Naive thymus-derived CD8-positive, alpha-beta T cell (primary cell): ENCODE measurements at regions not wholly inside any gene's neighbourhood (a gene's known extent, or its start where the extent isn't known, plus 50 kb on each side); places are given as distances from the start of the nearest gene placed in this dataset.
A peak's percentile ranks its signal among the peaks of the same experiment; 100 is the strongest.

Experiments used
- ATAC-seq, 2 donors: fragments of 150-1000 bp; cut with Tn5 transposase in 1 of 2; sonication (Bioruptor Pico), chemical (Tn5 transposase) in 1 of 2; 1 replicate in 1 of 2; 2 replicates in 1 of 2; pipeline ENCODE4 v1.10.0; 2021; ENCODE audit warnings: mild to moderate bottlenecking in 2 of 2, moderate library complexity in 2 of 2
- POLR2A ChIA-PET: fragments of 350-600 bp; sonication (Branson Sonifier 250); formaldehyde crosslinking; loops from one replicate; lab custom pipeline; 2021; ENCODE audit warnings: antibody characterized with exemption; lab: Charles Lee
- DNase-seq, 10 donors: peaks; one replicate each; pipeline versions ENCODE4 v3.0.0 to v3.0.0-alpha.2; 2020 to 2022
- H3K27ac Mint-ChIP-seq, 10 donors: one replicate each; pipeline ENCODE4 v1.8.0; 2020 to 2022; ENCODE audit warnings: mild to moderate bottlenecking in 10 of 10, mixed read lengths in 10 of 10, moderate library complexity in 4 of 10, inconsistent platforms in 1 of 10
- H3K27me3 Mint-ChIP-seq, 5 donors: one replicate each; pipeline ENCODE4 v1.8.0; 2021 to 2022; ENCODE audit warnings: mixed read lengths in 5 of 5
- H3K36me3 Mint-ChIP-seq, 3 donors: one replicate each; pipeline ENCODE4 v1.8.0; 2020 to 2022; ENCODE audit warnings: mixed read lengths in 3 of 3, mild to moderate bottlenecking in 2 of 3, inconsistent platforms in 1 of 3
- H3K4me1 Mint-ChIP-seq, 4 donors: one replicate each; pipeline ENCODE4 v1.8.0; 2021 to 2022; ENCODE audit warnings: mixed read lengths in 4 of 4
- H3K4me3 Mint-ChIP-seq, 10 donors: one replicate each; pipeline ENCODE4 v1.8.0; 2020 to 2022; ENCODE audit warnings: mild to moderate bottlenecking in 10 of 10, mixed read lengths in 10 of 10, moderate library complexity in 6 of 10, inconsistent platforms in 1 of 10
- H3K9me3 Mint-ChIP-seq, 9 donors: one replicate each; pipeline ENCODE4 v1.8.0; 2020 to 2022; ENCODE audit warnings: mixed read lengths in 9 of 9, mild to moderate bottlenecking in 3 of 9, inconsistent platforms in 1 of 9, moderate library complexity in 1 of 9

DNA sequence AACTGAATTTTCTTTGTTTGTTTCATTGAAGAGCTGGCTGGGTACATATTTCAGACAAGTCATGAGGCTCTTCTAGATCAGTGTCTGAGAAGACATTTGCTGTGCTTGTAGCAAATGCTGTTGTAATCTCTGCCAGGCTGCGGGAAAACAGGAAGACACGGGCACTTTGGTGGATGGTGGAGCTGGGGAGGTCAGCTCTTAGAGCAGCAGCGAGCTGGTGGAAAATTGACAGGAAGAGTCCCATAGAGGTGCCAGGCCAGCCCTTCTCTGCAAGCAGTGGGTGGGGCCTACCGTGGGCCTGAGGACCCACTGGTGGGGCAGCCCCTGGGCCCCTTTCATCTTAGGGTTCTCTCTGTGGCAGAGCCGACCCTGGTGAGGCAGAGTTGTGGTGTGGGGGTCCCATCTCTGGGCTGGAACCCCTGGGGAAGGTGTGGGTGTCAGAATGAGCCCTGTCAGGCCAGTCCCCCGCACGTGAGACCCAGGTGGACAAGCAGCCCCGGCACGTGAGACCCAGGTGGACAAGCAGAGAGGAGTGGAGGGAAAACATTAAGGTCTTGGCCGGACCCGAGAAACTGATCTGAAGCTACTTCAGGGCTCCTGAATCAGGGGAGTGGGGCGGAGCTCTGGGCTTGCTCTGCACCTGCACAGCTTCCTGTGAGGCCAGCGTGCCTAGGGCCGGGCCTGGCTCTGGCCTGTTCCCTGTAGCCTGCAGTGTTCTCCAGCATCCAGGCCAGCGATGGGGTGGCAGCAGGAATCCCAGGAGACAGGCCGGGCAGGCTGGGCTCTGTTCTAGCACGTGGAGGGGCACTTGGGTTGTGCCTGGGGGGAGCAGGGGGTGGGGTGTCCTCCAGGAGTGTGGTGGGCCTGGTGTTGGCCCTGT is 273.5 kb upstream of the HDAC4 start:
- ATAC-seq: no peak
- POLR2A ChIA-PET: no interaction called here
- Mint-ChIP-seq H3K4me1 (no peaks in the 10 kb centered on the region), H3K9me3 (no peaks in the 10 kb centered on the region), H3K27ac (no peak overlapping the region), H3K36me3 (no peaks in the 10 kb centered on the region), H3K4me3 (no peak overlapping the region), H3K27me3 (peaks cover 0 to 11% (median 2%) of the 10 kb centered on the region in 5 donors)
- DNase-seq: no peak

DNA sequence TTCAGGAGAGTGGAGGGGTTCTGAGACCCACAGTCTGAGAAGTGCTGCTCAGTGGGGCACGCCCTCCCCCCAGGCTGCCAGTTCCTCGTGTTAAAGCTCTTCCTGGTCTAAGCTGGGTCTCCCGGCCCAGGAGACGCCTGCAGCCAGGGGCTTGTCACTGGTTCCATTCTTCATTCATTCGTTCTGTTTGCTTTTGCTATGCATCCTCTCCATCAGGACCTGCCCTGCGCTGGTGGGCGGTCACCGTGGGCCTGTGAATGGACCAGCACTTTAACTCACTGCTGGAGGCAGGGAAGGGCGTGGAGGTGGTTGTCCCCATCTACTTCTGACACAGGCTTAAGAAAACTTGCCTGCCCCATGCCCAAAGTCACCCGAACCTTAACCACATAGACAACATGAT is 272.8 kb upstream of the HDAC4 start:
- POLR2A ChIA-PET: no interaction called here
- no peak overlapping the region for H3K4me3 Mint-ChIP-seq

DNA sequence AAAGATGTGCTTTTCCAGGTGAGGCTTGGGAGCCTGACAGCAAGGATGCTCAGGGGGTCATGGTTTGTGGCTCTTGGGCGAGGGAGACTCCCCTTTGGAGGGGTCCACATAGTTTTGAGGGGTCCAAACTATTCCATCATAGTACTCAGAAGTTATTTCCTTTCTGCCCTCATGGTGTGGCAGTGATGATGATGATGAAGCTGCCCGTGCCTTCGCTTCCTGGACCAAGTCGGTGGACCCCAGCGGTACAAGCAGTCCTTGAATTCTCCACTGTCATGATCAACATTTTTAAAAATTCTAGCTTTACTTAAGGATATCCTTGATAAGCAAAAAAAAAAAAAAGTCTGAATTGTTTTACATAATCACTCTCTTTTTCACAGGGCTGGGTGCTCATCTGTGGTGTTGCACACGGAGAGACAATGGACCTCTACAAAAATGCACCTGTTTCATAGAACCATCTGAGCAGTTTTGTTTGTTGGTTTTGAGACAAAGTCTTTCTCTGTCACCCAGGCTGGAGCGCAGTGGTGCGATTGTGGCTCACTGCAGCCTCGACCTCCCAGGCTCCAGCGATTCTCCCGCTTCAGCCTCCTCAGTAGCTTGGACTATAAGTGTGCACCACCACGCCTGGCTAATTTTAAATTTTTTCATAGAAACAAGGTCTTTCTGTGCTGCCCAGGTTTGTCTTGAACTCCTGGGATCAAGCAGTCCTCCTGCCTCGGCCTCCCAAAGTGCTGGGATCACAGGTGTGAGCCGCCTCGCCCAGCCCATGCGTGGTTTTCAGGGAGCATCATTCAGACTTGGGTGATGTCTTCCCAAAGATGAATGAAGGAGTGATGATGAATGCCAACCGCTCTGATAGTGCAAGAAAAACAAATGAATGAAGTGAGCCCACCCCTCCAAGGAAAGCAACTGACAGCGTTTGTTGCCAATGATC is 271.4 kb upstream of the HDAC4 start:
- POLR2A ChIA-PET: no interaction called here

More for the DNA sequence above, 272.8 kb upstream of the HDAC4 start:
- Mint-ChIP-seq H3K36me3 (no peaks in the 10 kb centered on the region), H3K27me3 (peaks cover 0 to 4% (median 0%) of the 10 kb centered on the region in 5 donors), H3K27ac (no peak overlapping the region), H3K4me1 (no peaks in the 10 kb centered on the region), H3K9me3 (no peaks in the 10 kb centered on the region)
- ATAC-seq (no peak), DNase-seq (no peak)

DNA sequence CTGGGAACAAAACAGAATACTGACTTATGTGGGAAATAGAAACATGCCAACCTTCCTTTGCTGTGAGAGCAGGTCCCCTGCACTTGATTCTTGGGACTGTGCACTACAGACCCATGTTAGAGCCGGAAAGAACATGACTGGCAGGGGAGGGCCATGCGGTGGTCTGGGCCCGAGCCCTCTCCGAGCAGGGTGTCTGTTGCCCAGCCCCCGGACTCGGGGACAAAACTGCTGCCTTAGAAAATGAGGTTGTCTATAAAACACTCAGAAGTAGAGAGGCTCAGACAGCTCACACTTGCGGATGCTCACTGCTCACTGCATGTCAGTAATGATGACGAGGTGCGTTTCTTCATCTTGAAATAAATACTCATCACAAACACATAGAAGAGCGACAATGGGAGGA is 270.7 kb upstream of the HDAC4 start:
- Mint-ChIP-seq H3K36me3 (no peaks in the 10 kb centered on the region), H3K9me3 (no peaks in the 10 kb centered on the region), H3K4me1 (no peaks in the 10 kb centered on the region), H3K27ac (no peak overlapping the region), H3K4me3 (no peak overlapping the region), H3K27me3 (no peaks in the 10 kb centered on the region)
- POLR2A ChIA-PET: no interaction called here
- DNase-seq (no peak), ATAC-seq (no peak)

More for the DNA sequence above, 271.4 kb upstream of the HDAC4 start:
- H3K4me3 Mint-ChIP-seq: no peak overlapping the region
- no peaks in the 10 kb centered on the region for H3K36me3 Mint-ChIP-seq
- DNase-seq (no peak), ATAC-seq (no peak)
- H3K4me1 Mint-ChIP-seq: no peaks in the 10 kb centered on the region
- peak overlapping the region in 1 of 10 donors; percentile 29 for H3K27ac Mint-ChIP-seq
- H3K9me3 Mint-ChIP-seq: no peaks in the 10 kb centered on the region
- H3K27me3 Mint-ChIP-seq: no peaks in the 10 kb centered on the region

DNA sequence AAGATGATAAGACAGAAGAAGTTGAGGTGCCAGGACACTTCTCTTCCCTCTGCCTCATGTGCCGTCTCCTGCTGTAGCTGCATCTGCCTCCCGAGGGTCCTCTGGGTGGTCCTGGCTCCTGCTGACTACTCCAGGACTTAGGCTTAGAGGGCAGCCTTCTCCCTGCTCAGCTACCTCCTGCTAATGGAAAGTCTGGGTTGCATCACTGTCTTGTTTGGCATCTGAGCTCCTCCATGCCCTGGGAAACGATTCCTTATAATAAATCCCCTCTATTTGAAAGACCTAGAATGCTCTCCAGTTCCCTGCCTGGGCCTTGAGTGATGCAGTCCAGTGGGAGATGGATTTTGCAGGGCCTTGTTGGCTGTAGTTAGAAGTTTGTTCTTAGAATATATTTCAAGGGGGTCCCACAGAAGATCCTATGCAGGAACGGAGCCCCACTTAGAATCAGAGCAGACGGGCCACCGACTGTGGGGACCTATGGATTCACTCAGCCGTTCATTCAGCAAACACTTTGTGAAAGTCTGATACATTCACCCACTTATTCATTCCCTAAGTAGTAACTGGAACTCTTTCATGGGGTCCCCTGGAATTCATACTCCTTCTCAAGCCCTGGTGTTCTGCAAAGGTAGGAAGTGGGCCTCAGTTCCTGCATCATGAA is 269.8 kb upstream of the HDAC4 start:
- Mint-ChIP-seq H3K4me1 (no peaks in the 10 kb centered on the region), H3K27me3 (no peaks in the 10 kb centered on the region), H3K27ac (no peak overlapping the region), H3K36me3 (no peaks in the 10 kb centered on the region), H3K4me3 (no peak overlapping the region), H3K9me3 (no peaks in the 10 kb centered on the region)
- ATAC-seq (no peak), DNase-seq (no peak)
- POLR2A ChIA-PET: no interaction called here

DNA sequence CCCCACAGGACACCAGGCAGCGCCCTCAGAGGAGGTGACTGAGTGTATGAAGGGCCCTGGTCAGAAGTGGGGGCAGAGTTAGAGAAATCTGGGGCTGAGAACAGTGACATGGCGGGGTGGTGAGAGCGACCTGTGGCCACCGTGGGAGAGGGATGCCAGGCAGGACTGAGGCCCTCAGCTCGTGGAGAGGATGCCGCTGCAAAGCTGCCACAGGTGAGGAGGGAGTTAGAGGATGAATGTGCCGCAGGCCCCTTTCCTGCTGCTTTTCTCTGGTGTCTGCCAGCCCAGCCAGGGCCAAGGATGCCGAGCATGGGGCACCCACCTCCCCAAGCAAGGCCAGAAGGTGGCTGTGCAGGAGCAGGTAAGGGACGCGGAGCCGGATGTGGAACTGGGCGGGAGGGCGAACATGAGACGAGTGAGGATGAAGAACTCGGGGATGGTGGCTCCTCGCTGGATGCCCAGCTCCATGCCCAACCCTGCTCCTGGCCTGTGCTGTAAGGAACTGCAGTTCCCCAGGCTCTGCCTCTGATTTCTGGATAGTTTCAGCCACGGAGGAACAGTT is 269.2 kb upstream of the HDAC4 start:
- Mint-ChIP-seq H3K4me1 (no peaks in the 10 kb centered on the region), H3K4me3 (no peak overlapping the region), H3K36me3 (no peaks in the 10 kb centered on the region), H3K9me3 (no peaks in the 10 kb centered on the region), H3K27ac (peak overlapping the region in 1 of 10 donors; percentile 21), H3K27me3 (no peaks in the 10 kb centered on the region)
- DNase-seq (no peak), ATAC-seq (no peak)
- POLR2A ChIA-PET: no interaction called here

DNA sequence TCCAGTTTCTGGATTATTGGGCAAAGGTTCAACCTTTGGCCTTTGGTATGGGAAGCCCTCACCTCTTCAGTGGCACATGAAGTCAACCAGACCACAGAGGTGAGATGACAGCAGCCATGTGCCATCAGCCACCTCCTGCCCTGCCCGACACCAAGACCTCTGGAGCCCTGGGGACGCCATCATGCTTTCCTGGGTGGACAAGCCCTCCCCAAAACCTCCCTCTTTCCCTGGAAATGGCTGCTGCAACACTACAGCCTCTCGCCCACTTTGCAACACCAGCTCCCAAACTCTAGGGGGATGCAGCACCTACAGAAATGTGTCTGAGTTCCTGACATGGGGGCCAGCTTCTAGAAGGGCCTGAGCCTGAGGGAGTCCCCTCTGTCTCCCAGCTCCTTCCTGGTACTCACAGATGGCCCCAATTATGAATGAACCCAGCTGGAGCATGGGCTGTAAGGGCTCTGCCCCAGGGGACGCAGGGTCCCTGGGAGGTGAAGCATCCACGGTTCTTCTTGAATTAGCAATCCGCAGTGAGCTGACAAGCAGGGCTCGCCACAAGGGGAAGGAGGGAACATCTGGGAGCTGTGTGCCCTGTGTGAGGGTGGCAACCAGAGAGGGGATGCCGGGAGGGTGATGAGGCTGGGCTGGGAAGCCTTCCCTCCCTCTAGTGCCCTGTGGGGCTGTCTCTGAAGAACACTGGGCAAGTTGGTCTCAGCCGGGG is 268.5 kb upstream of the HDAC4 start:
- POLR2A ChIA-PET: no interaction called here
- Mint-ChIP-seq H3K4me1 (no peaks in the 10 kb centered on the region), H3K4me3 (no peak overlapping the region), H3K9me3 (no peaks in the 10 kb centered on the region), H3K36me3 (no peaks in the 10 kb centered on the region), H3K27ac (peak overlapping the region in 1 of 10 donors; percentile 59), H3K27me3 (no peaks in the 10 kb centered on the region)
- ATAC-seq (no peak), DNase-seq (no peak)

DNA sequence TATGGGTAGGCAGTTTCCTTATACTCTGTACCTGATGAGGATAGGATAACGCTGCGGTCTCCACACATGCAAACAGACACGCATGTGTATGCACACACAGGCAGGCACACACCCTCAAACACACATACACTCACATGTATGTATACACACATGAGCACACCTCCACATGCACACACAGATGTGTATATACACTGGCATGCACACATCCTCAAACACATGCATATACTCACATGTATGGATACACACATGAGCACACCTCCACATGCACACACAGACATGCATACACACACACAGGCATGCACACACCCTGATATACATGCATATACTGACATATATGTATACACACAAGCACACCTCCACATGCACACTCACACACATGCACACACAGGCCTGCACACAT is 267.8 kb upstream of the HDAC4 start:
- POLR2A ChIA-PET: no interaction called here
- Mint-ChIP-seq H3K27me3 (peaks cover 0 to 4% (median 0%) of the 10 kb centered on the region in 5 donors), H3K9me3 (no peaks in the 10 kb centered on the region), H3K27ac (no peak overlapping the region), H3K4me1 (no peaks in the 10 kb centered on the region), H3K36me3 (no peaks in the 10 kb centered on the region), H3K4me3 (no peak overlapping the region)
- DNase-seq: no peak
- ATAC-seq: no peak

DNA sequence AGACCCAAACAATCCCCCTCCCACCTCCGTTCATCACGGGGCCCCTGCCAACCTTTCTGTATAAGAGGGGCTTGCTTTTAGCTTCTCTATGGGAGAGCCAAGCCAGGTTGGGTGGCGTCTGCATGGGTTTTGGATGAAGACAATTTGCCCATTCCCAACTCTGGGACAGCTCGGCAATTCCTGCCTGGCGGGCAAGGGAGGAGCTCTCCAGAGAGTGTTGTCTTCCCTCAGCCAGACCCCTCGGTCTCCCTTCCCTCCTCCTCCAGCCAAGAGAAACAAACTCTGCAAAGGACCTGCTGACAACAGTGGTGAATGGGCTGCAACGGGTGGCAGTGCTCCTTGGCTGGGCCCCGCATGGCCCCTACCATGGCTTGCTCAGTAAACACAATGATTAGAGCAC is 267.2 kb upstream of the HDAC4 start:
- no peak overlapping the region for H3K4me3 Mint-ChIP-seq
- DNase-seq (no peak), ATAC-seq (no peak)
- peak overlapping the region in 1 of 10 donors; percentile 22 for H3K27ac Mint-ChIP-seq
- H3K9me3 Mint-ChIP-seq: no peaks in the 10 kb centered on the region
- POLR2A ChIA-PET: no interaction called here
- H3K36me3 Mint-ChIP-seq: no peaks in the 10 kb centered on the region
- H3K27me3 Mint-ChIP-seq: peaks cover 0 to 10% (median 4%) of the 10 kb centered on the region in 5 donors
- no peaks in the 10 kb centered on the region for H3K4me1 Mint-ChIP-seq

DNA sequence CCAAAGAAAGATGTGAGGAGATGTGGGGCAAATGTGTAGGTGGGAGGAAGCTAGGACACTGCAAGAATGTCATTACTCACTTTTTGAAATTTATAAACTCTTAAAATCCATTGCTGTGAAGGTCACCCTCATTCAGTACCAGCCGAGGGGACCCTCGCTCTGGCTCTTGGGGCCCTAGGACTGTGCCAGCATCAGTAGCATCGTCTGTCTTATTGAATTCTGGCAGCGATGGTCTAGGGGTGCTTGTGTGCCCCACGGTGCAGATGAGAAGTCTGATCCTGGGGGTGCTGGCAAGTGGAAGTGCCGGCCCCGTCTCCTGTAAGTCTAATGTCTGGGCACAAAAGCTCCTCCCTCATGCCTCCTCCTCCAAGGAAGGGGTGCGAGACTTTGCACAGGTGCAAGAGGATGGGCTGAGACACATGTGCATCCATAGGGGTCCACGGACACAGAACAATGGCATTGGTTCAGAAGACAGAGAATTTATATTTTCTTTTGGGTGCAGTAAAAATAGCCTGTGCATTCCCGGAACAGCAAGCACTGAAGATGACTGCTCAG is 266.7 kb upstream of the HDAC4 start:
- Mint-ChIP-seq H3K4me1 (no peaks in the 10 kb centered on the region), H3K4me3 (no peak overlapping the region), H3K27me3 (peaks cover under 1 to 16% (median 9%) of the 10 kb centered on the region in 5 donors), H3K9me3 (no peaks in the 10 kb centered on the region), H3K27ac (peak overlapping the region in 1 of 10 donors; percentile 20), H3K36me3 (no peaks in the 10 kb centered on the region)
- no peak for ATAC-seq
- POLR2A ChIA-PET: no interaction called here
- no peak for DNase-seq

DNA sequence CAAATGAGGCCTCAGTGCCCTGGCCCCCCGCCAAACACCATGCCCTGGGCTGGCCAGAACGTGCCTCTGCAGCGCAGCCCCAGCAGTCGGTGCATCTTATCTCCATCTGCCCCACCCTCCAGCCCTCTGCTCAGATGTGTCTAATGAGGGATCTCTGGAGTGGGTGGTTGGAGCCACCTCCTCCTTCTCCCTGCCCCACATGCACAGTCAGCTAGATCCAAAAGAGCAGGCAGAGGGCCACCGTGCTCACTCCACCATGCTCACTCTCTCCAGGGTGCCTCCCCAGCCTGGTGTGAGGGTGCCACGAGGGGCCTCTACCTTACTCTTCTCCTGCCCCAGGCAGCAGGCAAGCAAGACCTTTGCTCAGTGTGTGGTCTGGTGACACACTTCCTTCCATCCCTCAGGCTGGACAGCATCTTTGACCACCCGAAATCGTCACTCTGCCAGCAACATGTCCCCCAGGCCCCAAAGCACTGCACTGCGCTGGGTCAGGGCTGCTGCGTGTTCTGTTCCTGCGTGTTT is 266.1 kb upstream of the HDAC4 start:
- POLR2A ChIA-PET: no interaction called here
- no peaks in the 10 kb centered on the region for H3K9me3 Mint-ChIP-seq
- no peak overlapping the region for H3K4me3 Mint-ChIP-seq
- no peaks in the 10 kb centered on the region for H3K36me3 Mint-ChIP-seq
- peaks cover 4 to 22% (median 15%) of the 10 kb centered on the region in 5 donors for H3K27me3 Mint-ChIP-seq
- peaks cover 0 to 2% (median 0%) of the 10 kb centered on the region in 4 donors for H3K4me1 Mint-ChIP-seq
- ATAC-seq: no peak
- no peak overlapping the region for H3K27ac Mint-ChIP-seq
- DNase-seq: no peak
